ENCODE measurements at regions not wholly inside any gene's neighbourhood (a gene's known extent, or its start where the extent isn't known, plus 50 kb on each side); places are given as distances from the start of the nearest gene placed in this dataset.
"Not testable (repeated sequence)": the region's sequence is repeated elsewhere in the genome, so short reads cannot be mapped to it uniquely, and the experiment has no call there.

DNA sequence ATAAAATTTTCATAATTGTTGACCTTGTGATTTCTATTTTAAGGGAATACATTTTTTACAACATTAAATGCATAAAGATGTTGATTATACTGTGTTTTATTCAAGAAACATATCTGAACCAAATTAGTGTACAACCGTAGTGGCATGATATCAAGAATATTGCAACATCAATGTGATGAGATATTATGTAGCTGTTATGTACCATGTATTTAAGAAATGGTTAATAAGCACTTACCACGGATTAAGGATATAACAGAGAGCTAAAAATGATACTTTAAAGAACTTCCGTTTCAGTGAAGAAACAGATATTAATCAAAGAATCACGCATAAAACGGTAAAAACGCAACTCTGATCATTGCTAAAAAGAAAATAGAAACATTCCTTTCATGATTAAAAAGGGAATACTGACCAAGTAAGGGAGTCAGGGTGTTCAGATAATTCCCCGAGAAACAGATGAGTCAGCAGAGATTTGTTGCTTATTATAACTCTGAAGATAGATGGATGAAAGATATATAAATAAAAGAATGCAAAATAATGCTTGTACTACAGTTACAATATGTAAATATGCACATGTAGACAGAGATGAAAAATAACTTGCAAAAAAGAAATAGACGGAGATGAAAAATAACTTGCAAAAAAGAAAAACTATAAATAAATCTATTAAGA, 281.9 kb upstream of the MAF start:
- Histone ChIP-seq H3K9me3 (ENCODE audit: low read length) (no peaks in the 10 kb centered on the region), H3F3A (ENCODE audit: low read length, unreplicated experiment) (no peaks in the 10 kb centered on the region), H2AFZ (ENCODE audit: low read length) (no peak overlapping the region), H3K9me2 (replicated peaks; ENCODE audit: low read length) (no peaks in the 10 kb centered on the region), H4K20me1 (ENCODE audit: low read length) (no peaks in the 10 kb centered on the region), H3K36me3 (ENCODE audit: low read depth, low read length) (no peaks in the 10 kb centered on the region), H3K9ac (ENCODE audit: low read length) (no peak overlapping the region), H3K4me1 (ENCODE audit: insufficient read depth, low read length) (no peaks in the 10 kb centered on the region), H3K27me3 (ENCODE audit: low read length) (no peaks in the 10 kb centered on the region), H3K79me2 (ENCODE audit: low read length) (no peaks in the 10 kb centered on the region), H3K27ac (ENCODE audit: low read length) (no peak overlapping the region), H3K4me3 (ENCODE audit: low read length) (no peak overlapping the region), H3K4me2 (ENCODE audit: low read length) (no peak overlapping the region)
- DNase-seq: no peak
- CTCF ChIA-PET: no interaction called here
- no peak for ATAC-seq
- intact Hi-C loops (cut with micrococcal nuclease): no loop called here
- no TSS peak for BruUV-seq (replicated peaks)
- TF ChIP-seq EZH2phosphoT487 (IDR thresholded peaks at IDR 0.05; ENCODE audit: borderline replicate concordance, low read length): no peak
- TF ChIP-seq, protein P1, sequence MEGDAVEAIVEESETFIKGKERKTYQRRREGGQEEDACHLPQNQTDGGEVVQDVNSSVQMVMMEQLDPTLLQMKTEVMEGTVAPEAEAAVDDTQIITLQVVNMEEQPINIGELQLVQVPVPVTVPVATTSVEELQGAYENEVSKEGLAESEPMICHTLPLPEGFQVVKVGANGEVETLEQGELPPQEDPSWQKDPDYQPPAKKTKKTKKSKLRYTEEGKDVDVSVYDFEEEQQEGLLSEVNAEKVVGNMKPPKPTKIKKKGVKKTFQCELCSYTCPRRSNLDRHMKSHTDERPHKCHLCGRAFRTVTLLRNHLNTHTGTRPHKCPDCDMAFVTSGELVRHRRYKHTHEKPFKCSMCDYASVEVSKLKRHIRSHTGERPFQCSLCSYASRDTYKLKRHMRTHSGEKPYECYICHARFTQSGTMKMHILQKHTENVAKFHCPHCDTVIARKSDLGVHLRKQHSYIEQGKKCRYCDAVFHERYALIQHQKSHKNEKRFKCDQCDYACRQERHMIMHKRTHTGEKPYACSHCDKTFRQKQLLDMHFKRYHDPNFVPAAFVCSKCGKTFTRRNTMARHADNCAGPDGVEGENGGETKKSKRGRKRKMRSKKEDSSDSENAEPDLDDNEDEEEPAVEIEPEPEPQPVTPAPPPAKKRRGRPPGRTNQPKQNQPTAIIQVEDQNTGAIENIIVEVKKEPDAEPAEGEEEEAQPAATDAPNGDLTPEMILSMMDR (conservative IDR thresholded peaks at IDR 0.05; ENCODE audit: low read depth, low read length): no peak
- TF ChIP-seq EZH2 (IDR thresholded peaks at IDR 0.05; ENCODE audit: low read length, unreplicated experiment): no peak
- POLR2A ChIA-PET (ENCODE audit: unreplicated experiment): no interaction called here

DNA sequence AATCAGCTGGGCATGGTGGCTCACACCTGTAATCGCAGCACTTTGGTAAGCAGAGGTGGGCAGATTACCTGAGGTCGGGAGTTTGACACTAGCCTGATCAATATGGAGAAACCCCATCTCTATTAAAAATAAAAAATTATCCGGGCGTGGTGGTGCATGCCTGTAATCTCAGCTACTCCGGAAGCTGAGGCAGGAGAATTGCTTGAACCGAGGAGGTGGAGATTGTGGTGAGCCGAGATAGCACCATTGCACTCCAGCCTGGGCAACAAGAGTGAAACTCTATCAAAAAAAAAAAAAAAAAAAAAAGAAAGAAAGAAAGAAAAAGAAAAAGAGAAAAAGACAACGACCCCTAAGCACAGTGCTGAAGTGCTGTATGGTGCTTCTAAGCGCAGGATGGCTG, 280.6 kb upstream of the MAF start:
- H3K4me2 ChIP-seq (ENCODE audit: low read length); H2AFZ ChIP-seq (ENCODE audit: low read length); H3K9me3 ChIP-seq (ENCODE audit: low read length); BruUV-seq (replicated peaks); ATAC-seq; H3K79me2 ChIP-seq (ENCODE audit: low read length); intact Hi-C loops (cut with micrococcal nuclease); H4K20me1 ChIP-seq (ENCODE audit: low read length); POLR2A ChIA-PET (ENCODE audit: unreplicated experiment); H3K27me3 ChIP-seq (ENCODE audit: low read length); H3K9me2 ChIP-seq (replicated peaks; ENCODE audit: low read length); DNase-seq; H3F3A ChIP-seq (ENCODE audit: low read length, unreplicated experiment); CTCF ChIA-PET; H3K27ac ChIP-seq (ENCODE audit: low read length); H3K4me3 ChIP-seq (ENCODE audit: low read length); H3K36me3 ChIP-seq (ENCODE audit: low read depth, low read length); H3K4me1 ChIP-seq (ENCODE audit: insufficient read depth, low read length); H3K9ac ChIP-seq (ENCODE audit: low read length): not testable (repeated sequence)

DNA sequence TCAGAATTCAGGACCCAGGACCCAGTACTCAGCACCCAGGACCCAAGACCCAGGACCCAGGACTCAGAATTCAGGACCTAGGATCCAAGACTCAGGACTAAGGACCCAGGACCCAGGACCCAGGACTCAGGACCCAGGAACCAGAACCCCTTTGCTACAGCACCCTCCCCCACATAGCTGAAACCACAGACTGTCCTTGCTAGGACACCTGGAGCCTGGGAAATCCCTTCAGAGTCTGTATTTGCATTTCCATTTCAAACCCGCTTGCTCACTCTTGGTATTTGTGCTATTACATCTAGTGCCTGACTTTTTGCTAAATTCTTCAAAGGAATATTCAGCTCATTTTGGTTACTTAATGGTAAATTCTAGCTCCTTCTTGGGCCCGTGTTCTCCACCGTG, 275.8 kb upstream of the MAF start:
- intact Hi-C loops (cut with micrococcal nuclease): no loop called here
- no TSS peak for BruUV-seq (replicated peaks)
- H2AFZ ChIP-seq (ENCODE audit: low read length): no peak overlapping the region
- H3F3A ChIP-seq (ENCODE audit: low read length, unreplicated experiment): no peaks in the 10 kb centered on the region
- H3K27me3 ChIP-seq (ENCODE audit: low read length): no peaks in the 10 kb centered on the region
- H3K4me1 ChIP-seq (ENCODE audit: insufficient read depth, low read length): no peaks in the 10 kb centered on the region
- no peaks in the 10 kb centered on the region for H3K79me2 ChIP-seq (ENCODE audit: low read length)
- H3K4me3 ChIP-seq (ENCODE audit: low read length): no peak overlapping the region
- no peak overlapping the region for H3K4me2 ChIP-seq (ENCODE audit: low read length)
- DNase-seq: no peak
- no peak overlapping the region for H3K9ac ChIP-seq (ENCODE audit: low read length)
- H3K9me2 ChIP-seq (replicated peaks; ENCODE audit: low read length): no peaks in the 10 kb centered on the region
- H3K36me3 ChIP-seq (ENCODE audit: low read depth, low read length): no peaks in the 10 kb centered on the region
- no peak overlapping the region for H3K27ac ChIP-seq (ENCODE audit: low read length)
- ChIA-PET CTCF (no interaction called here), POLR2A (ENCODE audit: unreplicated experiment) (no interaction called here)
- no peak for ATAC-seq
- H3K9me3 ChIP-seq (ENCODE audit: low read length): no peaks in the 10 kb centered on the region
- TF ChIP-seq EZH2 (IDR thresholded peaks at IDR 0.05; ENCODE audit: low read length, unreplicated experiment) (no peak), EZH2phosphoT487 (IDR thresholded peaks at IDR 0.05; ENCODE audit: borderline replicate concordance, low read length) (no peak)
- TF ChIP-seq, protein P1 (conservative IDR thresholded peaks at IDR 0.05; ENCODE audit: low read depth, low read length): no peak
- H4K20me1 ChIP-seq (ENCODE audit: low read length): no peaks in the 10 kb centered on the region

All from PC-3 (cell line).